Fibroblast of skin of back (primary cell): ENCODE measurements at regions not wholly inside any gene's neighbourhood (a gene's known extent, or its start where the extent isn't known, plus 50 kb on each side); places are given as distances from the start of the nearest gene placed in this dataset.
"Not testable (repeated sequence)": the region's sequence is repeated elsewhere in the genome, so short reads cannot be mapped to it uniquely, and the experiment has no call there.

Source experiments
- DNase-seq: peaks from one replicate; pipeline ENCODE4 v3.0.0-alpha.2; 2013

- DNase-seq, result no peak
Observed at GRCh38 chr18:77329651-77330050, 80.0 kb downstream of the GALR1 start.

DNA sequence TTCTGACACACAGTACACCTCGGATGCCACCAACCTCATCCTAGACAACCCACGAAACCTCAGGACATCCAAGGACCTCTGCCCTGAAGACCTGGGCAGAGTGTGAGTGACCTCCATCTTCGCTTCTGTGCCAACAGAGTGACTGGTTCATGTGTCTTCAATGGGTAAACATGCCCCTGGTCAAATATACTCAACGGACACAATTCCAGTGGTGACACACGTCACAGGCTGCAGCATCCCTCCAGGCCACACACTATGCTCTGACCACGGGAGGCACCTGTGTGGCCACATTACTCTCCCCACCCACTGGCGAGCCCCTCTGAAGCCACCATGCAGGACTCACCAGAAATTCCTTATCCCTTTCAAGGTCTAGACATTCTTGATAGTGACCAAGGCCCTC is 85.2 kb downstream of the GALR1 start:
- no peak for DNase-seq

GRCh38 chr18:77337604-77338003 is 88.0 kb downstream of the GALR1 start:
- DNase-seq, result no peak

- DNase-seq, result no peak
Observed at GRCh38 chr18:77339093-77339492, 89.4 kb downstream of the GALR1 start.

- DNase-seq, result no peak
Observed at GRCh38 chr18:77339623-77340022, 90.0 kb downstream of the GALR1 start.

GRCh38 chr18:77340815-77341214 is 91.2 kb downstream of the GALR1 start:
- DNase-seq, result no peak

- no peak for DNase-seq
Observed at GRCh38 chr18:77341527-77342325, 92.1 kb downstream of the GALR1 start.

DNA sequence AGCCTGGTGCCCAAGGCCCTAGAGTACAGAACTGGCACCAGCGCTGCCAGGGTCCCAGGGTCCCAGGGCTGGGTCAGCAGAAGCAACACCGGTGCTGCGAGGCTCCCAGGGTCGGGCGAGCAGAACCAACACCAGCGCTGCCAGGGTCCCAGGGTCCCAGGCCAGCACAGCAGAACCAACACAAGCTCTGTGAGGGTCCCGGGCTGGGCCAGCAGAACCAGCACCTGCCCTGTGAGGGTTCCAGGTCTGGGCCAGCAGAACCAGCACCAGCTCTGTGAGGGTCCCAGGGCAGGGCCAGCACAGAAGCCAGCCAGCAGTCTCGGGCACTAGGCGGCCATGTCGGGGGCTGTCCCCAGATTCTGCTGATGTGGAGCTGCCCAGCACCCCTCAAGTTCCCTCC is 93.1 kb downstream of the GALR1 start:
- DNase-seq, result no peak

DNA sequence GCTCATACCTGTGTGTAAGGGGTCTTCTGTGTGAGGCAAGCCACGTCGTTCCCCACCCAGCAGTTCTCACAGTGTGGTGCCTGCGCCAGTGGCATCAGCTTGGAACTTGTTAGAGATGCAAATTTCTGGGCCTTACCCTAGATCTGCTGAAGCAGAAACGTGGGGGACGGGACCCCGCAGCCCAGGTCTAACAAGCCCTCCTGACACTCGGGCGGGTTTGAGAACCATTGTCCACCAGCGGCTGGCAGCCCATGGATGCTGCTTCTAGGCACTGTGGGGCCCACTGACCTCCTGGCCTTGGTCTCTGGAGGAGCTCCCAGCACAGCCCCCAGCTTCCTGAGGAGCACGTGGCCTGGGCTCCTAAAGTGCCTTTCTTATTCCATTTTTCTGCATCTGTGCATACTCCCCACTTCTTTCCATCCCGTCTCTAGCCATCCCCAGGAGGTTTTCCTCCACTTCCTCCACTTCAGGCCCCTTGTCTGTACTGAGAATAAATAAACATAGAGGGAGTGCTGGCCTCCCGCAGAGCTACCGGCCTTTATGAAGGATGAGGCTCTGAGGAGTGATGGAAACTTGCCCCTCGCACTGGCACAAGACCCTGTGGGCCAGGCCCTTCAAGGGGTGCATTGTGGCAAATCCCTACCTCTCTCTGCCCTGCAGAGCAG is 94.3 kb downstream of the GALR1 start:
- no peak for DNase-seq

DNA sequence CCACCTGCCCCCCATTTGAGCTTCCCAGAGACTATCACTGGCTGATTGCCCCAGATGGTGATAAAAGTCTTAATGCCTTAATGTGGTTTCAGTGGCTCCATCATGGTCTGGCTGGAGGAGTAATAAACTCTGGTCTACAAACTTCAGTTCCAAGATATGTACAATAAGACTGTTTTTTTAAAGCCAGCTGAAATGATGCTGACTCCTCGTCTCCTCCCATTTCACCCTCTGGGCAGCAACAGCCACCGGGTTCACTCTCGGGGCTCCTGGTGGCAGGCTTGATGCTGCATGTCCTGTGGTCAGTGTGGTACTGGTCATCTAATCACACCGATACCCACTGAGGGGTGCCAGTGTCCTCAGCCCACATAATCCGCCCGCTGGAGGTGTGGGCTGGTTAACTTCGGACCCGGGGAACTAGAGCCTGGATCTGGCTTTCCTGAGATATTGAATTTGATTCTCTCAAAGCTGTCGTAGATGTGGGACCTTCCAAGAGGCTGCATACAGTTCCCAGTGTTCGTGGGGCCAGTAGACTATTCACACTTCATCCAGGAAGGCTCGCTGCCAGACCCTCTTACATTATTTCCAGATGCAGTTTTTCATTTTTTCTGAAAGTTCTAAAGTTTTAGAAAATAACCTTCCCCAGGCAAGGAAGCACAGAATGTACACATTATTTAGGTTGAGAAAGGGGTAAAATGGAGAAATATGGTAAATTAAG is 95.3 kb downstream of the GALR1 start:
- DNase-seq, result no peak

DNA sequence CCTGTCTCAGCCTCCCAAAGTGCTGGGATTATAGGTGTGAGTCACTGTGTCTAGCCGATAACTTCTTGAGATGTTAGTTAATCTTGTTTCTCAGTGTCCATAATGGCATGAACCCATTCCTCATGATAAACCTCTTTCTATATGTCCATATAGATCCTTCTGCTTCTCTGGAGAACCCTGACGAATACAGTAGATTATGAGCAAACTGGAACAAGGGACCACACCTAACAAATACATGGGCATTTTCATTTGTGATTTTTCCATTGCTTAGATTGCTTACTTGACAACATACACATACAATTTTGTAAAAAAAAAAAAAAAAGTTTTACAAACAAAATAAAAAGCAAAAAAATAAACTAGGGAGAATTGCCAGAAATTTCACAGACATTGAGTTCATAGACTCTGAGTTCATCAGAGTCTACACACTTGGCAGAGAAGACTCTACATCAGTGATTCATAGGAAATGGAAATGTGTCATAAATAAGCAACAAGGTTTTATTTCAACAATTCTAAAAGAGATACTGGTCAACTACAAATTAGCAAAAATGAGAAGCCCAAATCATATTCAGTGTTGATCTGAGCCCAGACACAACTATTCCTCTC is 96.7 kb downstream of the GALR1 start:
- peak; percentile 47 for DNase-seq

GRCh38 chr18:77353349-77353748 is 103.7 kb downstream of the GALR1 start:
- not testable (repeated sequence) for DNase-seq

- DNase-seq, result no peak
Observed at GRCh38 chr18:77359561-77360314, 110.1 kb downstream of the GALR1 start.

- no peak for DNase-seq
Observed at GRCh38 chr18:77360315-77361190, 110.9 kb downstream of the GALR1 start.

GRCh38 chr18:77361382-77361781 is 111.7 kb downstream of the GALR1 start:
- DNase-seq, result no peak

DNA sequence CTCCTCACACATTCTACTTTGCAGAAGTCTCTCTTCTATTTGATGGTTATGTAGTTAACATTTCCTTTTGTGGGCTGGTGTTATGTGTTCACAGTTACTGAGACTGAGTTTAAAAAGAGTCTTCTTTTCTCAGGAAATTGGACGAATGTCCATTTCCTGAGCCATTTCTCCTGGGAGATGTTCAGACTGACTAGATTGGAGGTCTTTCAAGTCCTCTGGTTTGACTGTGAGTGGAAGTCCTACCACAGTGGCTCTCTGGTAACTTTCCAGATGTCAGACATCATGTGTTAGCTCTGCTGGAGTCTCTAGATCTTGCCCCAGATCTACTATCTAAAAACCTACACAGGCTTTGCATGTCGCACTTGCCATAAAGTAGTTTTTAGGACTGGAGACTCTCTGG is 116.0 kb downstream of the GALR1 start:
- no peak for DNase-seq

- DNase-seq, result no peak
Observed at GRCh38 chr18:77366067-77366719, 116.5 kb downstream of the GALR1 start.

DNA sequence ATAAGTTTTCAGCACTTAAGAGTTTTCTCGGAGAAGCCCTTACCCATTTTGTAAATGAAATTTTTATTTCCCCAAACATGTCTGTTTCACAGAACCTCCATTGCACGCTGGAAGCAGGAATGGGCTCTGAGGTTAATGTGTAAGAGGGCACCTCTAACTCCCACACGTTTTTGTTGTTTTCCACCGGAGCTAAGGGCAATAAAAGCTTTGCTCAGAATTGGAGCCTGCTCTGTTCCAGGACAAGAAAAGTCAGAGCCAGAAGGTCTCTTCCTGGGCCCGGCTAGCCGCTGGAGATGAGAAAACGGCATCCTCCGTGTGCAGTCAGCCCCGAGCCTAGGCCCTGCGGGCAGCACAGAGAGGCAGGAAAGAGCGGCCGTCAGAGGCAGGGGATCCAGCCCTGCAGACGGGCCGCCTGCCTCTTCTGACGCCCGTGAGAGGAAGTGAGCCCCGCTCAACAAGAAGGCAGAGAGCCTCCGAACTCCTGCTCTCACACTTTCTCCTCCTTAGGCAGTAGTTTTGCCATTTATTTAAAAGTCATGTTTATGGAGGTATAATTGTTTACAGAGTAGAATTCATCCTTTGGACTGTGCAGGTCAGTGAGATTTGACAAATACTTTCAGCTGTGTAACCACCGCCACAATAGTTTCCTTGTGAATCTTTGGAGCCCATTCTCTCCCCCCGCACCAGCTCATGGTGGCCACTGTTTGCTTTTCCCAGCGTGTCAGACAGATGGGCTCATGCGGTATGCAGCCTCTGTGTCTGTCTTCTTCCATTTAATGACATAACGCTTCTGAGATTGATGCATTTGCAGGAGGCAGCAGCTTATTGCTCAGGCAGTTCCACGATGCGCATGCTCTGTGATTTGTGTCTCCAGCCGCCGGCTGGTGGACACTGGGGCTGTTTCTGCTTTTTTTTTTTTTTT is 117.3 kb downstream of the GALR1 start:
- DNase-seq, result peak; percentile 76

- DNase-seq, result no peak
Observed at GRCh38 chr18:77369644-77370043, 120.0 kb downstream of the GALR1 start.
